ENCODE measurements at regions not wholly inside any gene's neighbourhood (a gene's known extent, or its start where the extent isn't known, plus 50 kb on each side); places are given as distances from the start of the nearest gene placed in this dataset.

GRCh38 chr22:44592824-44593148 is 94.8 kb upstream of the RTL6 start:
- H3K4me3 ChIP-seq (ENCODE audit: low read length, poor library complexity, severe bottlenecking): no peak overlapping the region
- no peaks in the 10 kb centered on the region for H3F3A ChIP-seq (ENCODE audit: low read depth)
- no peaks in the 10 kb centered on the region for H3K79me2 ChIP-seq (ENCODE audit: insufficient read depth, low read length)
- H3K4me2 ChIP-seq (ENCODE audit: low read depth, low read length, poor library complexity, severe bottlenecking): no peak overlapping the region
- no peak overlapping the region for H2AFZ ChIP-seq (ENCODE audit: low read length)
- no peaks in the 10 kb centered on the region for H4K20me1 ChIP-seq (ENCODE audit: insufficient read depth, low read length, poor library complexity, severe bottlenecking)
- H3K9me3 ChIP-seq (ENCODE audit: insufficient read depth, low read depth, low read length): no peaks in the 10 kb centered on the region
- H3K9me2 ChIP-seq (replicated peaks; ENCODE audit: low read depth, low read length): no peaks in the 10 kb centered on the region
- no peaks in the 10 kb centered on the region for H3K27me3 ChIP-seq (ENCODE audit: insufficient read depth, low read length, poor library complexity, severe bottlenecking)
- no peaks in the 10 kb centered on the region for H3K36me3 ChIP-seq (ENCODE audit: insufficient read depth, low read length)
- H3K4me1 ChIP-seq (ENCODE audit: insufficient read depth, low read length, poor library complexity, severe bottlenecking): no peaks in the 10 kb centered on the region
- TF ChIP-seq, protein P1, sequence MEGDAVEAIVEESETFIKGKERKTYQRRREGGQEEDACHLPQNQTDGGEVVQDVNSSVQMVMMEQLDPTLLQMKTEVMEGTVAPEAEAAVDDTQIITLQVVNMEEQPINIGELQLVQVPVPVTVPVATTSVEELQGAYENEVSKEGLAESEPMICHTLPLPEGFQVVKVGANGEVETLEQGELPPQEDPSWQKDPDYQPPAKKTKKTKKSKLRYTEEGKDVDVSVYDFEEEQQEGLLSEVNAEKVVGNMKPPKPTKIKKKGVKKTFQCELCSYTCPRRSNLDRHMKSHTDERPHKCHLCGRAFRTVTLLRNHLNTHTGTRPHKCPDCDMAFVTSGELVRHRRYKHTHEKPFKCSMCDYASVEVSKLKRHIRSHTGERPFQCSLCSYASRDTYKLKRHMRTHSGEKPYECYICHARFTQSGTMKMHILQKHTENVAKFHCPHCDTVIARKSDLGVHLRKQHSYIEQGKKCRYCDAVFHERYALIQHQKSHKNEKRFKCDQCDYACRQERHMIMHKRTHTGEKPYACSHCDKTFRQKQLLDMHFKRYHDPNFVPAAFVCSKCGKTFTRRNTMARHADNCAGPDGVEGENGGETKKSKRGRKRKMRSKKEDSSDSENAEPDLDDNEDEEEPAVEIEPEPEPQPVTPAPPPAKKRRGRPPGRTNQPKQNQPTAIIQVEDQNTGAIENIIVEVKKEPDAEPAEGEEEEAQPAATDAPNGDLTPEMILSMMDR (conservative IDR thresholded peaks at IDR 0.05; ENCODE audit: low read length): no peak
- no peak for TF ChIP-seq EZH2phosphoT487 (IDR thresholded peaks at IDR 0.05; ENCODE audit: borderline replicate concordance)
- H3K9ac ChIP-seq (ENCODE audit: low read depth, low read length, poor library complexity, severe bottlenecking): no peak overlapping the region

- H3K4me1 ChIP-seq (ENCODE audit: insufficient read depth, low read length, poor library complexity, severe bottlenecking): no peaks in the 10 kb centered on the region
- H3F3A ChIP-seq (ENCODE audit: low read depth): no peaks in the 10 kb centered on the region
- H2AFZ ChIP-seq (ENCODE audit: low read length): no peak overlapping the region
- no peaks in the 10 kb centered on the region for H4K20me1 ChIP-seq (ENCODE audit: insufficient read depth, low read length, poor library complexity, severe bottlenecking)
- H3K27me3 ChIP-seq (ENCODE audit: insufficient read depth, low read length, poor library complexity, severe bottlenecking): no peaks in the 10 kb centered on the region
- H3K4me2 ChIP-seq (ENCODE audit: low read depth, low read length, poor library complexity, severe bottlenecking): no peak overlapping the region
- no peaks in the 10 kb centered on the region for H3K9me3 ChIP-seq (ENCODE audit: insufficient read depth, low read depth, low read length)
- H3K36me3 ChIP-seq (ENCODE audit: insufficient read depth, low read length): no peaks in the 10 kb centered on the region
- no peaks in the 10 kb centered on the region for H3K79me2 ChIP-seq (ENCODE audit: insufficient read depth, low read length)
- H3K9ac ChIP-seq (ENCODE audit: low read depth, low read length, poor library complexity, severe bottlenecking): no peak overlapping the region
- H3K9me2 ChIP-seq (replicated peaks; ENCODE audit: low read depth, low read length): no peaks in the 10 kb centered on the region
- no peak overlapping the region for H3K4me3 ChIP-seq (ENCODE audit: low read length, poor library complexity, severe bottlenecking)
- TF ChIP-seq, protein P1 (conservative IDR thresholded peaks at IDR 0.05; ENCODE audit: low read length): no peak
- no peak for TF ChIP-seq EZH2phosphoT487 (IDR thresholded peaks at IDR 0.05; ENCODE audit: borderline replicate concordance)
These were observed 94.2 kb upstream of the RTL6 start for GRCh38 chr22:44592126-44592823.

DNA sequence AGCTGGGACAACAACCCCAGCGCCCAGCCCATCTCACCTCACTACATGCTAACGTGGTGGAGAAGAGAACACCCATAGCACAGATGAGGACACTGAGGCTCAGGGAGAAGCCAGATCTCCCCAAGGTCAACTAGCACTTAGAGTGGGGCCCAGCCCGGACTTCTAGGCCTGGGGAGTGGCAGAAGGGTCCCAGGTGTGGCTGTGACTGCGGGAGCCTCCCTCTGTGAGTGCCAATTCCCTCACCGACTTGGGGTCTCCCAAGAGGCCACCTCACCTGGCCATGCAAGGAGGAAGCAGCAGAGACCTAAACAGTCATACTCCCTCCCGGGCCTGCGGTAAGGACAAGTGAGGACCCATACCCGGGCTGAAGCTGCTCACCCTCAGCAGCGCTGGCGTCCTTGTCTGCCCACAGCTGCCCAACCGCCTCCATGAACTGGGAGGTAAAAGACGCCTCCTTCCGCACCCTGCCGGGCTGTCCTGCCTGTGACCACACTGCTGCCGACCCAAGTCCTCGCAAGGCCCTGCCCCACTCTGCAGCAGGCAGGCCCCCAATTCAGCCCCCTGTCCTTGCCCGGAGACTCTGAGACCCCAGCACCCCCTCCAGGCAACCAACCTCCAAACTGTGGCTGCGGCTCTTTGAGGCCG is 93.2 kb upstream of the RTL6 start:
- TF ChIP-seq, protein P1 (conservative IDR thresholded peaks at IDR 0.05; ENCODE audit: low read length): no peak
- no peak for TF ChIP-seq EZH2phosphoT487 (IDR thresholded peaks at IDR 0.05; ENCODE audit: borderline replicate concordance)
- Histone ChIP-seq H4K20me1 (ENCODE audit: insufficient read depth, low read length, poor library complexity, severe bottlenecking) (no peaks in the 10 kb centered on the region), H3K36me3 (ENCODE audit: insufficient read depth, low read length) (no peaks in the 10 kb centered on the region), H3K9me2 (replicated peaks; ENCODE audit: low read depth, low read length) (no peaks in the 10 kb centered on the region), H3F3A (ENCODE audit: low read depth) (no peaks in the 10 kb centered on the region), H3K79me2 (ENCODE audit: insufficient read depth, low read length) (no peaks in the 10 kb centered on the region), H3K27me3 (ENCODE audit: insufficient read depth, low read length, poor library complexity, severe bottlenecking) (no peaks in the 10 kb centered on the region), H3K4me1 (ENCODE audit: insufficient read depth, low read length, poor library complexity, severe bottlenecking) (no peaks in the 10 kb centered on the region), H3K9ac (ENCODE audit: low read depth, low read length, poor library complexity, severe bottlenecking) (no peak overlapping the region), H3K4me2 (ENCODE audit: low read depth, low read length, poor library complexity, severe bottlenecking) (no peak overlapping the region), H2AFZ (ENCODE audit: low read length) (no peak overlapping the region), H3K4me3 (ENCODE audit: low read length, poor library complexity, severe bottlenecking) (no peak overlapping the region), H3K9me3 (ENCODE audit: insufficient read depth, low read depth, low read length) (no peaks in the 10 kb centered on the region)

Measured in Loucy (cell line).